ENCODE measurements at regions not wholly inside any gene's neighbourhood (a gene's known extent, or its start where the extent isn't known, plus 50 kb on each side); places are given as distances from the start of the nearest gene placed in this dataset.

DNA sequence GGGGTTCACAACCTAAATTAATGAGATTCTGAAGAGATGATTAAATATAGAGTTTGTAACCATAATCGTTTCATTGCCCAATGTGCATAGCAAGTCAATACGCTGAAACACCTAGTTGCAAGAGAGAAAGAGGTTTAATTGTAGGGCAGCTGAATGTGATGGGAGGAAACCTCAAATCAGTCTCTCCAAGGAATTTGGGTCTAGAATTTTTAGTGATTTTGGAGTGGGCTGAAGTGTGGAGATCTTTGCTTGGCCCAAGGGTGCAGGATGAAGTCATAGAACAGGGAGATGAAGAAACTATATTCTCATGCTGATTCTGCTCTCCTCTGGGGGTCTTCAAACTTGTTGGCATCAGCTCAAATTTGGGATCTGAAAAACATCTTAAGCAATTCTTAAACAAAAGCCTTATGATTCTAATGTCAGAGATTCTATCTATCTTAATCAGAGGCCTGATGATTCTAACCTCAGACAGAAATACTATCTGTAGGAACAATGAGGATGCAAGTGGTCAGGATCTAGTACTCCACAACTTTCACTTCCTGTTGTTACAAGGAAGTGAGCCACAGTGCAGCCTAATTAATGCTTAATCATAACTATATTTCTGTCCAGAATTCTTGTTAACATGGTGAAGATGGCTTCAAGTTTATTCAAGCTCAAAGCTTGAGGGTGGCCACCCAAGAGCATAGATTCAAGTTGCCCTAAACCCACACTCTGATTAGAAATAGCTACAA lies 80.2 kb upstream of the FUT8 start:
- TF ChIP-seq, protein P1, sequence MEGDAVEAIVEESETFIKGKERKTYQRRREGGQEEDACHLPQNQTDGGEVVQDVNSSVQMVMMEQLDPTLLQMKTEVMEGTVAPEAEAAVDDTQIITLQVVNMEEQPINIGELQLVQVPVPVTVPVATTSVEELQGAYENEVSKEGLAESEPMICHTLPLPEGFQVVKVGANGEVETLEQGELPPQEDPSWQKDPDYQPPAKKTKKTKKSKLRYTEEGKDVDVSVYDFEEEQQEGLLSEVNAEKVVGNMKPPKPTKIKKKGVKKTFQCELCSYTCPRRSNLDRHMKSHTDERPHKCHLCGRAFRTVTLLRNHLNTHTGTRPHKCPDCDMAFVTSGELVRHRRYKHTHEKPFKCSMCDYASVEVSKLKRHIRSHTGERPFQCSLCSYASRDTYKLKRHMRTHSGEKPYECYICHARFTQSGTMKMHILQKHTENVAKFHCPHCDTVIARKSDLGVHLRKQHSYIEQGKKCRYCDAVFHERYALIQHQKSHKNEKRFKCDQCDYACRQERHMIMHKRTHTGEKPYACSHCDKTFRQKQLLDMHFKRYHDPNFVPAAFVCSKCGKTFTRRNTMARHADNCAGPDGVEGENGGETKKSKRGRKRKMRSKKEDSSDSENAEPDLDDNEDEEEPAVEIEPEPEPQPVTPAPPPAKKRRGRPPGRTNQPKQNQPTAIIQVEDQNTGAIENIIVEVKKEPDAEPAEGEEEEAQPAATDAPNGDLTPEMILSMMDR (conservative IDR thresholded peaks at IDR 0.05) = no peak
- TF ChIP-seq ZFX (IDR thresholded peaks at IDR 0.05) = no peak
- H3K27ac ChIP-seq = no peak overlapping the region

DNA sequence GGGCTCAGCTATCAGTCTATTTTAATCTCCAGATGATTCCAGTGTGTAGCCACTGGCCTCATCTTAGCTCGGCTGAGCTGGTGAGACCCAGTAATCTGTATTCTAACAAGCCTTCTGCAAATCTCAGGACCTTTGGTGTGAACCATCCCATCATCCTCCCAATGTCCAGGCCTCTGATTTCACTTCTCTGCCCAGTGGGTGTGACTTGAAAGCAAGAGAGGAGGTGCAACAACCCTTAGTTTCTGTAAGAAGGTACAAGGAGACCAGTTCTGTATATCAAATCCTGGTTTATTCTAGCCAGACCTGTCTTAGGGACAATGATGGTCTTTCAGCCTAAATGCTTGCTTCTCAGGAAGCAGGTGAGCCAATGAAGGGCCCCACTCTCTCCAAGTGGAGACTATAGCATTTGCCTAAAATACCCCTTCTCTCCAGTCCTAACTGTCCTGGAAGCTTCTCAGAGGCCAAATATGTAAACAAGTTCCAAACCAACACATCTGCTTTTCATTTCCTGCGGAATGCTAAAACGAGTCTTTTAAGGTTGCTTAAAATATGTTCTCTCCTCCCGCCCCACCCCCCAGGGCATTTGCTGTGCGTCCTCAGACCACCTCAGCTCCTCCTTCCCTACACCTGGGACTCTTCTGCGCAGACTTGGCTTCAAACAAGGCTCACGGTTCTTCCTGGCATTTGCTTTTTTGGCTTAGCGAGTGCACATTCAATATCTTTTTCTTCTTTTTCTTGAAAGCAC lies 78.4 kb upstream of the FUT8 start:
- H3K27ac ChIP-seq = peak overlapping the region; percentile 16

DNA sequence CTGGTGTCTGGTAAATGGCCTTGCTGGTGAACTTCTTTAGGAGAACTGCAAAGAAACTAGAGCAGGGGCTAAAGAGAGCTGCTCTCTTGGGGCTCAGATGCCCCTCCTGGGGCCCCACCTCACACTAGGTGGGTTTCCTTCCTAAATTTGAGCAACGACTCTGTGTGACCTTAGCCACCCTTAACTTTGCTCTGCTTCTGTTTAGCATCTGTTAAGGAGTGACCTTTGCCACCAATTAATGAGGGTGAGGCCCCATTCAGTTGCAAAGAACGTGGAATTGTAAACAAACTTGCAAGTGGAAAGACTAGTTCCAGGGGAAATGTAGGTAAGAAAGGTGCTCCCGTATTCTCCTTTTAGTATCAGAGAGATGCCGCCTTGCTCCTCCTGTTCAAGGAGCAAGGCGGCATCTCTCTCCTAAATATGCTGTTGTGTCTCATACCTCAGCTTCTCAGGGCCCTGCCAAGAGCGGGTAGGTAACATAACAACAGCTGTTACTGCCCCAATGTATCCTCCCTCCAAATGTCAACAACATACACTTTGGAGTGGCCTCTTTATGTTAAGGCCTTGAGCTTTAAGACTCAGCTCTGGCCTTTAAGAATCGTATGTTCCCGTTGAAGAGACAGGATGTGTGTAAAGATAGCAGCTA lies 77.6 kb upstream of the FUT8 start:
- TF ChIP-seq, protein P1 (conservative IDR thresholded peaks at IDR 0.05) = no peak
- TF ChIP-seq ZFX (IDR thresholded peaks at IDR 0.05) = no peak
- H3K27ac ChIP-seq = peak overlapping the region; percentile 16

More for the DNA sequence above, 78.4 kb upstream of the FUT8 start:
- no peak for TF ChIP-seq ZFX (IDR thresholded peaks at IDR 0.05)
- TF ChIP-seq, protein P1 (conservative IDR thresholded peaks at IDR 0.05) = no peak

DNA sequence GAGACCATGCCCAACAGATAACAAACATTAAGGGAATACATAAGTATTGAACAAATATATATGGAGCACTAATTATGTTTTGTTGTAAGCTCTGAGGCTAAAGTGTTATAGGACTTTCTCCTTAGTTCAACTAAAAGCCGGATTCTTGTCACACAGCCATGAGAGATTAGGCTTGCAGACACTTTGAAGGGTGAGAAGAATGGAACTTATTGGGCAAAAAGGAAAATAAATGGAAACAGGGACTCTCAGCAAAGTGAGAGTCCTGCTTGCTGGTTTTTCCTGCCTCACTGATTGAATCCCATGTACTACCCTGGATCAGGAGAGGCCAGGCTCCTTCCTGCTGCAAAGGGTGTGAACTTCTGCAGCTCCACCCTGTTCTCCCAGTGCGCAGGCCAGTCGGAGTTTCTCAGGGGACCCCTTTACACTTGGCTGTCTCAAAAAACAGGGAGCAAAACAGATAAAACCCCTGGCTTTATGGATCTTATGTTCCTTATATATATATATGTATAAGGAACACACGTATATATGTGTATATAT lies 77.1 kb upstream of the FUT8 start:
- TF ChIP-seq, protein P1 (conservative IDR thresholded peaks at IDR 0.05) = no peak
- TF ChIP-seq ZFX (IDR thresholded peaks at IDR 0.05) = no peak
- no peak overlapping the region for H3K27ac ChIP-seq

DNA sequence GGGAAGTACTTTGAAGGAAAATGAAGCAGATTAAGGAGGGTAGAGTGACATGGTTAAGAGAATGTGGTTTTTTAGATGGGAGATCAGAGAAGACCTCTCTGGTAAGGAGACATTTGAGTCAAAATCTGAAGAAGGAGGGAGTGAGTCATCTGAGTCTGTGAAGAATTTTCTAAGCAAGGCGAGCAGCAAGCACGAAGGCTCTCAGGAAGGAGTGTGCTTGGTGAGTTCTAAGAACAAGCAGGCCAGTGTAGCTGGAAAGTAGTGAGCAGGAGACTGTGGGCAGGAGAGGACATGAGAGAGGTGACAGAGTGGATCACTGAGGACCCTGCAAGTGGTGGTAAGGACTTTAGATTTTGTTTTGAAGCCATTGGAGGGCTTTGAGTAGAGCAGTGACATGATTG lies 76.3 kb upstream of the FUT8 start:
- TF ChIP-seq, protein P1 (conservative IDR thresholded peaks at IDR 0.05) = no peak
- TF ChIP-seq ZFX (IDR thresholded peaks at IDR 0.05) = no peak
- no peak overlapping the region for H3K27ac ChIP-seq

DNA sequence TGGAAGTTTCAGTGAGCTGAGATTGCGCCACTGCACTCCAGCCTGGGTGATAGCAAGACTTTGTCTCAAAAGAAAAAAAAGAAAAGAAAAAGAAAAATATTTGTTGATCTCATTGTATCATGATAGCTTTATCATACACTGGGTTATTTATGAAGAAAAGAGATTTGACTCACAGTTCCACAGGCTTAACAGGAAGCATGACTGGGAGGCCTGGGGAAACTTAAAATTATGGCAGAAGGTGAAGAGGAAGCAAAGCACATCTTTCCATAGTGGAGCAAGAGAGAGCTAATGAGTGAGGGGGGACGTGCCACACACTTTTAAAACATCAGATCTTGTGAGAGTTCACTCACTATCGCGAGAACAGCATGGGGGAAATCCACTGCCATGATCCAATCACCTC lies 72.7 kb upstream of the FUT8 start:
- no peak for TF ChIP-seq ZFX (IDR thresholded peaks at IDR 0.05)
- TF ChIP-seq, protein P1 (conservative IDR thresholded peaks at IDR 0.05) = no peak
- no peak overlapping the region for H3K27ac ChIP-seq

Measured in C4-2B (cell line).